AG04450 (cell line): ENCODE measurements at regions not wholly inside any gene's neighbourhood (a gene's known extent, or its start where the extent isn't known, plus 50 kb on each side); places are given as distances from the start of the nearest gene placed in this dataset.

ENCODE experiments used
- CTCF ChIA-PET: fragments of 300-600, 350-600 bp; formaldehyde crosslinking; extraction: SDS; loops from one replicate; lab custom pipeline; 2022; ENCODE audit warnings: antibody characterized with exemption, inconsistent platforms; lab: Charles Lee
- POLR2A ChIA-PET: fragments of 350-600 bp; formaldehyde crosslinking; extraction: SDS; loops from one replicate; lab custom pipeline; 2021; ENCODE audit warnings: antibody characterized with exemption, inconsistent platforms; lab: Yijun Ruan, JAX
- DNase-seq: peaks from one replicate; pipeline ENCODE4 v3.0.0-alpha.2; 2011; ENCODE audit warnings: low read depth, low spot score
- H3K27ac ChIP-seq: one replicate; pipeline ENCODE4 v1.5.1; 2012; ENCODE audit warnings: low read depth, low read length, control low read depth
- H3K27me3 ChIP-seq: one replicate; pipeline ENCODE4 v1.6.0; 2012; ENCODE audit warnings: low read length; ENCODE audit not compliant: control insufficient read depth, insufficient read depth
- H3K4me3 ChIP-seq: 2 replicates; pipeline ENCODE4 v1.5.1; 2011; ENCODE audit warnings: mild to moderate bottlenecking, low read depth, low read length, control low read depth
- H3K9me3 ChIP-seq: 2 replicates; pipeline ENCODE4 v1.5.1; 2012; ENCODE audit warnings: low read length; ENCODE audit not compliant: control insufficient read depth, insufficient read depth
- TF ChIP-seq, protein P1 (sequence below): IDR thresholded peaks from 2 replicates; pipeline ENCODE4 v1.5.1; 2011; ENCODE audit warnings: low read depth, low read length, control low read depth, inconsistent platforms

- peaks cover 4% of the 10 kb centered on the region for H3K27me3 ChIP-seq
- ChIA-PET POLR2A (no interaction called here), CTCF (no interaction called here)
- TF ChIP-seq, protein P1, sequence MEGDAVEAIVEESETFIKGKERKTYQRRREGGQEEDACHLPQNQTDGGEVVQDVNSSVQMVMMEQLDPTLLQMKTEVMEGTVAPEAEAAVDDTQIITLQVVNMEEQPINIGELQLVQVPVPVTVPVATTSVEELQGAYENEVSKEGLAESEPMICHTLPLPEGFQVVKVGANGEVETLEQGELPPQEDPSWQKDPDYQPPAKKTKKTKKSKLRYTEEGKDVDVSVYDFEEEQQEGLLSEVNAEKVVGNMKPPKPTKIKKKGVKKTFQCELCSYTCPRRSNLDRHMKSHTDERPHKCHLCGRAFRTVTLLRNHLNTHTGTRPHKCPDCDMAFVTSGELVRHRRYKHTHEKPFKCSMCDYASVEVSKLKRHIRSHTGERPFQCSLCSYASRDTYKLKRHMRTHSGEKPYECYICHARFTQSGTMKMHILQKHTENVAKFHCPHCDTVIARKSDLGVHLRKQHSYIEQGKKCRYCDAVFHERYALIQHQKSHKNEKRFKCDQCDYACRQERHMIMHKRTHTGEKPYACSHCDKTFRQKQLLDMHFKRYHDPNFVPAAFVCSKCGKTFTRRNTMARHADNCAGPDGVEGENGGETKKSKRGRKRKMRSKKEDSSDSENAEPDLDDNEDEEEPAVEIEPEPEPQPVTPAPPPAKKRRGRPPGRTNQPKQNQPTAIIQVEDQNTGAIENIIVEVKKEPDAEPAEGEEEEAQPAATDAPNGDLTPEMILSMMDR: no peak
- H3K27ac ChIP-seq: no peak overlapping the region
- H3K9me3 ChIP-seq: no peaks in the 10 kb centered on the region
- no peak overlapping the region for H3K4me3 ChIP-seq
- no peak for DNase-seq
Measured at GRCh38 chr1:87185077-87185476, 143.6 kb upstream of the LMO4 start.

DNA sequence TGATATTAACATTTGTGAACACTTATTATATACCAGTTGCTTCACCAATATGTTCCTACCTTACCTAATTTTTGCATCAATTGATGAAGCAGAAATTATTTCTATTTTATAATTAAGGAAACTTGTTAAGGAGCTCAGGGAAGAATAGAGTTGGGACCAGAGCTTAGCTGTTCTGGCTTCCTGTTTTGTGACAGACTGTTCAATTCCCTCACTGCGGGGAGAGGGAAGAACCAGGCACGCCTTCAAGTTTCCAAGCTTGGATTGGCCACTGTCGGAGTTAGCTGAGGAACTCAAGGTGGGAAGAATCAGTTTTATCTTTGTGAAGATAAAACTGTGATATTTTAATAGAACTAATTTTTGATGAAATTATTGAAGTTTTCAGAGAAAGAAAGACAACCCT lies 142.3 kb upstream of the LMO4 start:
- Histone ChIP-seq H3K4me3 (no peak overlapping the region), H3K9me3 (no peaks in the 10 kb centered on the region), H3K27me3 (peaks cover 5% of the 10 kb centered on the region), H3K27ac (no peak overlapping the region)
- POLR2A ChIA-PET: no interaction called here
- CTCF ChIA-PET: interaction anchor here (0.6 kb wide), 1 partner anchor 112 kb away, joined by 5 read pairs; no protein-coding TSS in a partner anchor
- DNase-seq: no peak
- TF ChIP-seq, protein P1: no peak

DNA sequence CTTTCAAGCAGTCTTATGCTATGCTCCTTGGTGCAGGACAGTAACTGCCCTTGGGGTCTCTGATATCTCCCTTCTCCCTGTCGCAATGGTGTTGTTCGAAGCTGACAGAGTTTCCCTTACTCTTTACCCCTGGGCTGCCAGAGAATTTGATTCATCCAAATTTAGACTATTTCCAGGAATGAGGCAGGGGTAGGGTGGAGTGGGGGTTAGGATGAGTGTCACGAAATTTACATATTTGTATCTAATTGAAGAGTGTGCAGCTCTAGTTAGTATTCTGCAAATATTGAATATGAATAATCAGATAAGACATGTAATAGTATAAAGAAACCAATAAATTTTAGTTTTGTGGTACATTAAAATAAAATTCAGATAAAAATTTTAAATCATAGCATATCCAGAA lies 140.0 kb upstream of the LMO4 start:
- no peak overlapping the region for H3K4me3 ChIP-seq
- no peaks in the 10 kb centered on the region for H3K9me3 ChIP-seq
- DNase-seq: no peak
- TF ChIP-seq, protein P1: no peak
- CTCF ChIA-PET: interaction anchor here (0.7 kb wide), 1 partner anchor 43 kb away, joined by 3 read pairs; no protein-coding TSS in a partner anchor
- POLR2A ChIA-PET: no interaction called here
- peaks cover 5% of the 10 kb centered on the region for H3K27me3 ChIP-seq
- H3K27ac ChIP-seq: no peak overlapping the region

DNA sequence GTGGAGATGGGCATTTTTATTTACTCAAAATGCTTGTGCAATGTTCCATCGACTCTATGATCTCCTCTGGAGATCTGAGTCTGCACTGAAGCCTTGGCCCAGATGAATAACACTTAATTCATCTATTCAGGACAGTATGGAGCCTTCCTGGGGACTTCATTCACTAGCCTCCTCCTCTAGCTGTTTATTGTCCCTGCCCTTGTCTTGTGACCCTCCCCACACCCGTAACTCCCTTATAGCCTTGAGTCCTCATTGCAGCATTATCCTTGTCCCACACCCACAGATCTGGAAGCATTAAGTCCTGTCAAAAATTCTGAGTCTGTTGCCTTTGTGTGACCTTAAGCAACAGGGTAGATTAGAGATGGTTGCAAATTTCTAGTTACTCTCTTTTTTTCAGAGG lies 138.3 kb upstream of the LMO4 start:
- CTCF ChIA-PET: no interaction called here
- TF ChIP-seq, protein P1: no peak
- DNase-seq: no peak
- no peak overlapping the region for H3K27ac ChIP-seq
- H3K9me3 ChIP-seq: no peaks in the 10 kb centered on the region
- no peak overlapping the region for H3K4me3 ChIP-seq
- peaks cover 5% of the 10 kb centered on the region for H3K27me3 ChIP-seq
- POLR2A ChIA-PET: no interaction called here

- no peak for DNase-seq
- ChIA-PET CTCF (interaction anchor here (0.5 kb wide), 1 partner anchor 41 kb away, joined by 3 read pairs; no protein-coding TSS in a partner anchor), POLR2A (no interaction called here)
- TF ChIP-seq, protein P1: no peak
- Histone ChIP-seq H3K4me3 (no peak overlapping the region), H3K27me3 (peaks cover 5% of the 10 kb centered on the region), H3K27ac (no peak overlapping the region), H3K9me3 (no peaks in the 10 kb centered on the region)
Measured at GRCh38 chr1:87191646-87192045, 137.0 kb upstream of the LMO4 start.
